HAP-1 (cell line): ENCODE measurements at regions not wholly inside any gene's neighbourhood (a gene's known extent, or its start where the extent isn't known, plus 50 kb on each side); places are given as distances from the start of the nearest gene placed in this dataset.
"Not testable (repeated sequence)": the region's sequence is repeated elsewhere in the genome, so short reads cannot be mapped to it uniquely, and the experiment has no call there.

Experiments used
- DNase-seq, 2 experiments: peaks; one replicate each; pipeline ENCODE4 v3.0.0-alpha.2; 2016 to 2020; ENCODE audit warnings: low spot score in 2 of 2
- H3K27me3 ChIP-seq: fragments of 250-450 bp; sonication (Bioruptor Pico); 2 replicates; pipeline ENCODE4 v1.5.1; 2020; ENCODE audit warnings: low read depth, mild to moderate bottlenecking, moderate library complexity
- H3K36me3 ChIP-seq: fragments of 250-450 bp; sonication (Bioruptor Pico); replicated peaks from 2 replicates; pipeline ENCODE4 v1.5.1; 2020; ENCODE audit warnings: mild to moderate bottlenecking
- H3K4me1 ChIP-seq: fragments of 250-450 bp; sonication (Bioruptor Pico); 2 replicates; pipeline ENCODE4 v1.5.1; 2020; ENCODE audit warnings: mild to moderate bottlenecking
- H3K4me3 ChIP-seq: fragments of 250-450 bp; sonication (Bioruptor Pico); 2 replicates; pipeline ENCODE4 v1.5.1; 2020; ENCODE audit warnings: mild to moderate bottlenecking, moderate library complexity
- H3K9me3 ChIP-seq: fragments of 250-450 bp; sonication (Bioruptor Pico); 2 replicates; pipeline ENCODE4 v1.5.1; 2020; ENCODE audit warnings: mild to moderate bottlenecking, moderate library complexity
- in situ Hi-C: fragments of 300-500 bp; cut with MboI; formaldehyde crosslinking; loops from 3 replicates; pipeline ENCODE4 v1.14.3; 2020; ENCODE audit warnings: low sequenced_read_pairs, inconsistent platforms, mixed read lengths

DNA sequence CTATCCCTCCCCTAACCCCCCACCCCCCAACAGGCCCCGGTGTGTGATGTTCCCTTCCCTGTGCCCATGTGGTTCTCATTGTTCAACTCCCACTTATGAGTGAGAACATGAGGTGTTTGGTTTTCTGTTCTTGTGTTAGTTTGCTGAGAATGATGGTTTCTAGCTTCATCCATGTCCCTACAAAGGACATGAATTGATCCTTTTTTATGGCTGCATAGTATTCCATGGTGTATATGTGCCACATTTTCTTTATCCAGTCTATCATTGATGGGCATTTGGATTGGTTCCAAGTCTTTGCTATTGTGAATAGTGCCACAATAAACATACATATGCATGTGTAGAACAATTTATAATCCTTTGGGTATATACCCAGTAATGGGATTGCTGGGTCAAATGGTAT is 612.1 kb upstream of the ADGRB3 start:
- in situ Hi-C loops, H3K36me3 ChIP-seq, H3K4me3 ChIP-seq, DNase-seq, H3K4me1 ChIP-seq, H3K9me3 ChIP-seq, H3K27me3 ChIP-seq: not testable (repeated sequence)

DNA sequence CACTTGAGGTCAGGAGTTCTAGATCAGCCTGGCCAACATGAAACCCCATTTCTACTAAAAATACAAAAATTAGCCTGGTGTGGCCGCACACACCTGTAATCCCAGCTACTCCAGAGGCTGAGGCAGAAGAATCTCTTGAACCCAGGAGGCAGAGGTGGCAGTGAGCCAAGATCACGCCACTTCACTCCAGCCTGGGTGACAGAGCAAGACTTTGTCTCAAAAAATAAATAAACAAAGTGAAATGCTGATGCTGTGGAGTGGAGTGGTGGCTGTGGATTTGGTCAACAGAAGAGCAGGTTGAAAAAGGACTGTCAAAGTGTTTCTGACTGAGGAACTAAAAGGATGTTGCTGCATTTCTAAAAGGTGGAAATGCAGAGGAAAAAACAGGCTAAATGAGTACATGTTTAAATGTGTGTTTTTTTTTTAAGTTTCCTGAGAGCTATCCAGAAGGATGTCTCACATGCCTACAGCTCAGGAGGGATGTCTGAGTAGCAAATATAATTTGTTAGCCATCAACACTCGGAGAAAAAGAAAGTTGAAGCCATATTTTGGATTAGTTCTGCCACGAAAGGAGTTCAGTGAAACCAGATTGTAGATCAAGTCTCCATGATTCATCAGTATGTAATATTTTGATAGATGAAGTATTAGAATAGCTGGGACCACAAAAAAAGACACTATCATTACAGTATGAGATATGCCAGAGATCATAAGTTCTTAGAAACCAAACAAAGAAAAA is 621.1 kb upstream of the ADGRB3 start:
- in situ Hi-C loops = no loop called here
- Histone ChIP-seq H3K9me3 (no peaks in the 10 kb centered on the region), H3K4me3 (no peak overlapping the region), H3K4me1 (peaks cover 5% of the 10 kb centered on the region; the same call in 1 of the 2 replicates), H3K36me3 (no peaks in the 10 kb centered on the region), H3K27me3 (no peaks in the 10 kb centered on the region)
- DNase-seq = no peak

DNA sequence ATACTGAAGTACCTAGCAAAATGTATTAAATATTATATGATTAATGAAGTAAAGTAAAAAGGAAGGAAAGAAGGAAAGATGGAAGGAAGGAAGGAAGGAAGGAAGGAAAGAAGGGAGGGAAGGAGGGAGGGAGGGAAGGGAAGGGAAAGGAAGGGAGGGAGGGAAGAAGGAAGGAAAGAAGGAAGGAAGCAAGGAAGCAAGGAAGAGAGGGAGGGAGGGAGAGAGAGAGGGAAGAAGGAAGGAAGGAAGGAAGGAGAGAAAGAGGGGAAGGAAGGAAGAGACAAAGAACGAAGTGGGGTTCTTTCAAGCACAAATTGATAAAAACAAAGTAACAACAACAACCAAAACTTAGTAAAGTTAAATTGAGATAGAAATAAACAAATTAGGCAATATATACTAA is 622.3 kb upstream of the ADGRB3 start:
- Histone ChIP-seq H3K4me1 (peaks cover 5% of the 10 kb centered on the region; the same call in 1 of the 2 replicates), H3K36me3 (no peaks in the 10 kb centered on the region), H3K4me3 (no peak overlapping the region), H3K27me3 (no peaks in the 10 kb centered on the region), H3K9me3 (no peaks in the 10 kb centered on the region)
- in situ Hi-C loops = no loop called here
- no peak for DNase-seq

DNA sequence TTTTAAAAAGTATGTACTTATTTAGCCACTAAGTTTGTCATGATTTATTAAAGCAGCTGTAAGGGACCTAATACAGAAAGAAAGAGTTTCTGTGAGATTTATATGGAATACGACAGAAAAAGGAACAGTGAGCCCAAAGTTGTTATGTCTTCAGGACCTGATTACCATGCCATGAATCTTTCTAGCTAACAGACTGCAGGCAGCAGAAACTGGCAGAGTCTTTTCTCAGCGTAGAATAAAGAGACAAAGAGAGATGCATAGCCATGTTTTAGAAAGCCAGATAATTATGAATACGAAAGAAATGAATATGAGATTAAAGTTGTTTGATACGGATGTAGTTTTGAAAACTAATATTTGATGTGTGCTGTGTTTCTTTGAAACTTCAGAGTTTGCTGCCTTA is 624.1 kb upstream of the ADGRB3 start:
- Histone ChIP-seq H3K9me3 (no peaks in the 10 kb centered on the region), H3K4me3 (no peak overlapping the region), H3K27me3 (no peaks in the 10 kb centered on the region), H3K36me3 (no peaks in the 10 kb centered on the region), H3K4me1 (peaks cover 5% of the 10 kb centered on the region; the same call in 1 of the 2 replicates)
- no peak for DNase-seq
- in situ Hi-C loops = no loop called here

DNA sequence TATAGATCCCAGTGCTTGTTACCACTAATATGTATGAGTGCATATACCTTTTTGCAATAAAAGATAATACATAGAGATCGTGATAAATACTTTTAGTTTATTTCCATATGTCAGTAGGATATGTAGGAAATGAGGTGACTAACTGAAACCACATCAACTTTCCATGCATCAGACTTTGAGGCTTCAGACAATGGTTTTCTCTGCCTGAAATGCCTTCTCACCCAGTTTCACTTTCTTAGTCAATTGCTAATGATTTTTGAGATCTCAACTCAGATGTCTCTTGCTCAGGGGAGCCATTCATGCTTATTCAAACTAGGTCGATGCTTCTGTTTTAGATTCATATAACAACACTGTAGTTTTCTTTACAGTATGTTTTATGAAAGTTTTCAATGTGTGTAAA is 626.6 kb upstream of the ADGRB3 start:
- in situ Hi-C loops = no loop called here

DNA sequence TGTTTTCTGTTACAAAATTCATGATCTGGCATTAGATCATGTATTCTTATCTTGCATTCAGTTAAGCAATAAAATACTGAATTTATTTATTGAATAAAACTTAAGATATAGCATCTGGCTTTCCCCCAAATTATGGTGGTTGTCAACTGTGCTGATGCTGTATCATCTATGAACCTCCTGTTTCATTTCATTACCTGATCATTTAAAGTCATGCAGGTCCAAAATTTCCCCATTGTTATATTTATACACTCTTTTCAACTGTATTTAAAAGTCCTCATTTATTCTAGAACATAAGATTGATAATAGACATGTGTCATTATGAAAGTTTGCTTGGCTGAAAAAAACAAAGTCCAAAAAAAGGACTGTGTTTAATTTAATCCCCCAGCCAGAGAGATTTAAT is 627.4 kb upstream of the ADGRB3 start:
- Histone ChIP-seq H3K9me3 (no peaks in the 10 kb centered on the region), H3K4me1 (no peaks in the 10 kb centered on the region), H3K27me3 (no peaks in the 10 kb centered on the region), H3K36me3 (no peaks in the 10 kb centered on the region), H3K4me3 (no peak overlapping the region)
- in situ Hi-C loops = no loop called here
- no peak for DNase-seq

More for the DNA sequence above, 626.6 kb upstream of the ADGRB3 start:
- H3K4me3 ChIP-seq = no peak overlapping the region
- H3K9me3 ChIP-seq = no peaks in the 10 kb centered on the region
- no peaks in the 10 kb centered on the region for H3K27me3 ChIP-seq
- H3K36me3 ChIP-seq = no peaks in the 10 kb centered on the region
- H3K4me1 ChIP-seq = no peaks in the 10 kb centered on the region
- no peak for DNase-seq

DNA sequence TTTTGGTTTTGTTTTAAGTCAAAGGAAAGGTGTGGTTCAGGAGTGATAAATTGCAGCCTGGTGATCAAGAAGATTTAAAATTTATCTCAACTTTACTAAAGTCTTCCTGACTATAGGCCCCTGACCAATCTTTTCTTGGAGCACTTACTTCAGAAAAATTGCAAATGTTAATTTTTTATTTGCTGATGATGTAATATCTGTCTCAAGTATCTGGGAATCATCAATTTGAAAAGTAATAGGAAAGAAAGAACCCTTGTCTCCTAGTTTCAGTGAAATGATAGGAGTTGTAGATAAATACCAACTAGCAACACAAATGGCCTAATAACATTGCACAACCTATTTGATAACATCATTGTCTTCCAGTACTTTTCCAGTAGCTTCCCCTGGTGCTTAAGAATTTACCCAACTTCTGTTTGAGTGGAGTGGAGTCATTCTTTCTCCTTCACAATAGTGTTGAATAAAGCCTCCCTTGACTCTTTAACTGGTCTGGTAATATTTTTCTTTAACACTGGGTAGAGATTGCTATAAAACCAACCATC is 648.3 kb upstream of the ADGRB3 start:
- DNase-seq = no peak
- Histone ChIP-seq H3K36me3 (no peaks in the 10 kb centered on the region), H3K27me3 (no peaks in the 10 kb centered on the region), H3K4me1 (no peaks in the 10 kb centered on the region), H3K4me3 (no peak overlapping the region), H3K9me3 (no peaks in the 10 kb centered on the region)
- in situ Hi-C loops = no loop called here

DNA sequence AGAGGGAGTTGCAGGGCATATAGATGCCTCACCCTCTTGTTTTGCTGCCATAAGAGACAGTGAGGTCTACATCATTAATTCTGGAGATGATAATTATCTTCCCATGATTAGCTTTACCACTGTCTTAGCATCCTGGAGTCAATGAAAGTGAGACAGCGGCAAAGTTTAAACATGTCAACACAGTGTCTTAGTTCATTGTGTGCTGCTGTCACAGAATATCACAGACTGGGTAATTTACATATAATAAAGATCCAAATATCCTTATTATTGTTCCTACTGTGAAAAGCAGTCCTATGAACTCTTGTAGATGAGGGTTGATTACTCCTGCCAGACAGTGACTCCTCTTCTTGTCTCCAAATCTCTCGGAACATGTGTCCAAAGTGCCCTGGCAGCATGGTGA is 658.6 kb upstream of the ADGRB3 start:
- Histone ChIP-seq H3K27me3 (no peaks in the 10 kb centered on the region), H3K9me3 (no peaks in the 10 kb centered on the region), H3K4me1 (no peaks in the 10 kb centered on the region), H3K36me3 (no peaks in the 10 kb centered on the region), H3K4me3 (no peak overlapping the region)
- no peak for DNase-seq
- in situ Hi-C loops = no loop called here

DNA sequence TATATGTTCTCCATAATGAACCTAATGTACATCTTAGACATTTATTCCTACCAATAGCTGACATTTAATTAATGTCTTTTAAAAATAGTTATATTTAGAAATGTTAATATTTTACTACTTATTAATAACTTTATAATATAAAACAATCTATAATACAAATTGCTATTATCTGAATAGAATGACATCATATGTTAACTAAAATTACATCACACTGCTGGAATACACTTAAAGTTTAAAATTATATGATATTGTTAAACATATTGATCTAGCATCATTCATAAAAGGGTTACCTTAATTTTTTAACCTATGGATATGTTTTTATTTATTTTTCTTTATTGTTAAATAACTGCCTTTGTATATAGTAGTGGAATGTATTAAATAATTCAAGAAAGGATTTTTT is 660.2 kb upstream of the ADGRB3 start:
- DNase-seq = no peak
- no peaks in the 10 kb centered on the region for H3K4me1 ChIP-seq
- H3K27me3 ChIP-seq = no peaks in the 10 kb centered on the region
- no peaks in the 10 kb centered on the region for H3K36me3 ChIP-seq
- H3K4me3 ChIP-seq = no peak overlapping the region
- H3K9me3 ChIP-seq = no peaks in the 10 kb centered on the region
- in situ Hi-C loops = no loop called here

DNA sequence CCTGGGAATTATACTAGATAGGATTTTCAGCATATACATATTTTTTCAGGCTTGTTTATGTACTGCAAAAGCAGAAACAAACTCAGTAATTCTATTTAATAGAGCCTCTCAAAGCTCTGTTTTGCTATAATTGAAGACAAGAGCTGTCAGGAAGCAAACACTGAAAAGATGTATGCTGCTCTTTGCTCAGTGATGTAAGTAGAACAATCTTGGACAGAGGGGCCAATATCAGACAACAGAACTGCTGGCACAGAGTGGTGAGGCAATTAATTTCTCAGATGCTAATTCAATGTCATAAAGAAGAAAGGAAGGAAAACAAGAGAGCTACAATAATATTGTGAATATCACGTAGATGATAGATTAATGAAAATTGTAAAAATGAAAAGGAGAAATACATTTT is 663.3 kb upstream of the ADGRB3 start:
- in situ Hi-C loops = no loop called here
- no peaks in the 10 kb centered on the region for H3K27me3 ChIP-seq
- no peaks in the 10 kb centered on the region for H3K4me1 ChIP-seq
- H3K9me3 ChIP-seq = no peaks in the 10 kb centered on the region
- DNase-seq = no peak
- H3K4me3 ChIP-seq = no peak overlapping the region
- no peaks in the 10 kb centered on the region for H3K36me3 ChIP-seq

DNA sequence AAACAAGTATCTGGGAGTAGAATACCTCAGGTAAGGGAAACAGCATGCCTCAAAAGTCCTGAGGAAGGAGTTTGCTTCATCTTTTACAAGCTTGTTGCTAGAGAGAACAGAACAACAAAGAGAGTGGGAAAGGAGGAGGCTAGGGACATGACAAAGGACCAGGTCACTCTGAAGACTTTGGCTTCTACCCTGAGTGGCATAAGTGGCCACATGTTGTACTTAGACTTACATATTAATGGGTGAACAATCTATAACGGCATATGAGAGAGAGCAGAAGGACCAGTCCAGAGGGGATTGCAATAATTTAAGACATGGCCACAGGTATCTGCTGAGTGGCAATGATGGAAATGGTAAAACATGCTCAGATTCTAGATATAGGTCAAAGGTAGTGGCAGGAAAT is 668.3 kb upstream of the ADGRB3 start:
- no peak for DNase-seq
- Histone ChIP-seq H3K36me3 (no peaks in the 10 kb centered on the region), H3K9me3 (no peaks in the 10 kb centered on the region), H3K4me1 (no peaks in the 10 kb centered on the region), H3K27me3 (no peaks in the 10 kb centered on the region), H3K4me3 (no peak overlapping the region)
- in situ Hi-C loops = no loop called here

DNA sequence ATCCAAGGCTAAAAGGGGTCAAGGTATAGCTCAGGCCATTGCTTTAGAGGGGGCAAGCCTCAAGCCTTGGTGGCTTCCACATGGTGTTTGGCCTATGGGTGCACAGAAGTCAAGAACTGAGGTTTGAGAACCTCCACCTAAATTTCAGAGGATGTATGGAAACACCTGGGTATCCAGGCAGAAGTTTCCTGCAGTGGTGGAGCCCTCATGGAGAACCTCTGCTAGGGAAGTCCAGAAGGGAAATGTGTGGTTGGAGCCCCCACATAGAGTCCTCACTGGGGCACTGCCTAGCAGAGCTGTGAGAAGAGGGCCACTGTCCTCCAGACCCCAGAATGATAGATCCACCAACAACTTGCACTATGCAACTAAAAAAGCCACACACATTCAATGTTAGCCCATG is 678.7 kb upstream of the ADGRB3 start:
- no peak for DNase-seq
- no peaks in the 10 kb centered on the region for H3K36me3 ChIP-seq
- no peaks in the 10 kb centered on the region for H3K4me1 ChIP-seq
- no peaks in the 10 kb centered on the region for H3K9me3 ChIP-seq
- H3K4me3 ChIP-seq = no peak overlapping the region
- in situ Hi-C loops = no loop called here
- no peaks in the 10 kb centered on the region for H3K27me3 ChIP-seq

DNA sequence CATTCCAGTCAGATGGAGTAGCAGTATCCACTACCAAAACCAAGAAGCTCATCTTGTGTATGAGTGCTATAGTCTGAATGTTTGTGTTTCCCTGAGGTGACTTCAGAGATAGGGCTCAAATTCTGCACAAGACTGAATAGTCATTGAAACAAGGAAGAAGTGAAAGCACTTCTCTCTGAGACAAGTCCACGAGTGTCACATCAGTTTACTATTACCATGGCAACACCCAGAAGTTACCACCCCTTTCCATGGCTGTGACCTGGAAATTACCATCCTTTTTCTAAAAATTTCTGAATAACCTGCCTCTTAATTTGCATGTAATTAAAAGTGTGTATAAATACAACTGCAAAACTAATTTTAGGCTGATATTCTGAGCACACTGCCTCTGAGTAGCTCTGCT is 682.1 kb upstream of the ADGRB3 start:
- H3K27me3 ChIP-seq = no peaks in the 10 kb centered on the region
- H3K4me3 ChIP-seq = no peak overlapping the region
- DNase-seq = no peak
- no peaks in the 10 kb centered on the region for H3K4me1 ChIP-seq
- in situ Hi-C loops = no loop called here
- H3K9me3 ChIP-seq = no peaks in the 10 kb centered on the region
- H3K36me3 ChIP-seq = no peaks in the 10 kb centered on the region

DNA sequence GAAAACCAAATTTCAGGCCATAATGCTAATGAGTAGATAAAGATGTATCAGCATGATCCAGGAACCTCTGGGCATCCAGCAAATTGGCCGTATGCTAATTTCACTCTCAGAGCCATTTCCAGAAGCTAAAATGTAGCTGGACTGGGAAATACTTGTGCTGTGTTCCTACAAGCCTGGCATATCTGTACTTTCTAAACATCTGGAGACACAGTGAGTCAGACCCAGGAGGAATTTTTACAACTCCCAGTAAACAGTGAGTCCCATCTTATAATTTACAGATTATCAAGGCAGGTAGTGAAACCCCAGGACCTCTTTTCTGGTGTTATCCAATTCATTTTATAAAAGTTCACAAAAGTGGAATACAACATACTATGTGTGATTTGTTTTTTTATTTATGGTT is 683.0 kb upstream of the ADGRB3 start:
- Histone ChIP-seq H3K4me1 (no peaks in the 10 kb centered on the region), H3K36me3 (no peaks in the 10 kb centered on the region), H3K9me3 (no peaks in the 10 kb centered on the region), H3K4me3 (no peak overlapping the region), H3K27me3 (no peaks in the 10 kb centered on the region)
- no peak for DNase-seq
- in situ Hi-C loops = no loop called here

DNA sequence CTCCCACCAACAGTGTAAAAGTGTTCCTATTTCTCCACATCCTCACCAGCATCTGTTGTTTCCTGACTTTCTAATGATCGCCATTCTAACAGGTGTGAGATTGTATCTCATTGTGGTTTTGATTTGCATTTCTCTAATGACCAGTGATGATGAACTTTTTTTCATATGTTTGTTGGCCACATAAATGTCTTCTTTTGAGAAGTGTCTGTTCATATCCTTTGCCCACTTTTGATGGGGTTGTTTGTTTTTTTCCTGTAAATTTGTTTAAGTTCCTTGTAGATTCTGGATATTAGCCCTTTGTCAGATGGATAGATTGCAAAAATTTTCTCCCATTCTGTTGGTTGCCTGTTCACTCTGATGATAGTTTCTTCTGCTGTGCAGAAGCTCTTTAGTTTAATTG is 687.3 kb upstream of the ADGRB3 start:
- H3K9me3 ChIP-seq, H3K36me3 ChIP-seq, in situ Hi-C loops, H3K27me3 ChIP-seq, H3K4me1 ChIP-seq, DNase-seq, H3K4me3 ChIP-seq: not testable (repeated sequence)
